Heart left ventricle (tissue), 13 donors: ENCODE measurements at regions not wholly inside any gene's neighbourhood (a gene's known extent, or its start where the extent isn't known, plus 50 kb on each side); places are given as distances from the start of the nearest gene placed in this dataset.

ENCODE experiments used
- POLR2A ChIP-seq, 2 donors: fragments of 450-650 bp; IDR thresholded peaks; one replicate each; pipeline ENCODE4 v1.6.1; 2017; ENCODE audit warnings: antibody characterized with exemption in 2 of 2, mild to moderate bottlenecking in 2 of 2, moderate library complexity in 2 of 2
- TF ChIP-seq, protein P1 (sequence below), 12 donors: fragments of 200-600 bp; sonication (generic) in 4 of 12; IDR thresholded peaks; one replicate each; pipeline versions ENCODE4 v1.5.0 to v1.8.0; 2018 to 2022; ENCODE audit warnings: antibody characterized with exemption in 12 of 12, mild to moderate bottlenecking in 5 of 12
- donor health status: ischemic (EF 13 %, LVEDD 7.1; RV severe dilation, severe dysfunction).
- donor health status: DM: no; HTN: yes; CAD: no.
- donor health status: DM: no; HTN: no; CAD: no.
- donor health status: ischemic (EF 25% LVEDD 6.9; RV normal size, moderate dysfunction).
- donor health status: ischemic (EF 25% LVEDD 5.7; RV mildly dilated, moderate dysfunction).
- donor health status: ischemic (EF 35%, LVEDD 5.7; RV mildly dilated, moderate dysfunction).
- donor health status: nonischemic (EF 11% LVEDD 7.7; RV severe dilation, severe dysfunction).
- donor health status: DM: yes; HTN: yes; CAD: no.
- donor health status: PGD.
- donor health status: ischemic (EF 29% LVEDD 5.4; RV normal size, mild dysfunction).
- donor health status: nonischemic (EF 23%, LVEDD 6.1; RV moderate dilation, normal function).

DNA sequence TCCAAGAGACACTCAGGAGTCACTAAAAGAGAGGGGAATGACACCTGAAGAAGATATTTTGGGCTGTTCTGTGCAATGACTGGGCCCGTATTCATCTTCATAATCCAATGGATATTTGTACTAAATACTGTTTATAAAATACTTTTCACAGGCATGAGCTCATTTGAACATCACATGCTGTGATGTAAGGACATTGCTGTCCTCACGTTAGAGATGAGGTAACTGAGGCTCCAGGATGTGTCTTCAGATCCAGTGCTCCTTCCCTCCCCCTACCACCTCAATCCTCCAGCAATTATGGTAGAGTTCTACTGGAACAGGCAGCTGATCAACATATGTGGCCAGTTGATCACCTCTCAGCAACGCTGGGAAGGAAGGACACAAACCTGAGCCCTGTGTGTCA, 139.4 kb upstream of the OSMR start:
- no peak for TF ChIP-seq POLR2A (IDR thresholded peaks at IDR 0.05)
- TF ChIP-seq, protein P1, sequence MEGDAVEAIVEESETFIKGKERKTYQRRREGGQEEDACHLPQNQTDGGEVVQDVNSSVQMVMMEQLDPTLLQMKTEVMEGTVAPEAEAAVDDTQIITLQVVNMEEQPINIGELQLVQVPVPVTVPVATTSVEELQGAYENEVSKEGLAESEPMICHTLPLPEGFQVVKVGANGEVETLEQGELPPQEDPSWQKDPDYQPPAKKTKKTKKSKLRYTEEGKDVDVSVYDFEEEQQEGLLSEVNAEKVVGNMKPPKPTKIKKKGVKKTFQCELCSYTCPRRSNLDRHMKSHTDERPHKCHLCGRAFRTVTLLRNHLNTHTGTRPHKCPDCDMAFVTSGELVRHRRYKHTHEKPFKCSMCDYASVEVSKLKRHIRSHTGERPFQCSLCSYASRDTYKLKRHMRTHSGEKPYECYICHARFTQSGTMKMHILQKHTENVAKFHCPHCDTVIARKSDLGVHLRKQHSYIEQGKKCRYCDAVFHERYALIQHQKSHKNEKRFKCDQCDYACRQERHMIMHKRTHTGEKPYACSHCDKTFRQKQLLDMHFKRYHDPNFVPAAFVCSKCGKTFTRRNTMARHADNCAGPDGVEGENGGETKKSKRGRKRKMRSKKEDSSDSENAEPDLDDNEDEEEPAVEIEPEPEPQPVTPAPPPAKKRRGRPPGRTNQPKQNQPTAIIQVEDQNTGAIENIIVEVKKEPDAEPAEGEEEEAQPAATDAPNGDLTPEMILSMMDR (IDR thresholded peaks at IDR 0.05): no peak
